ENCODE measurements at regions not wholly inside any gene's neighbourhood (a gene's known extent, or its start where the extent isn't known, plus 50 kb on each side); places are given as distances from the start of the nearest gene placed in this dataset.
"Not testable (repeated sequence)": the region's sequence is repeated elsewhere in the genome, so short reads cannot be mapped to it uniquely, and the experiment has no call there.

GRCh38 chr6:156599978-156600590, 177.1 kb upstream of the ARID1B start:
- DNase-seq = no peak

- DNase-seq = no peak
These were observed 177.8 kb upstream of the ARID1B start for GRCh38 chr6:156599366-156599765.

GRCh38 chr6:156598855-156599180, 178.4 kb upstream of the ARID1B start:
- peak; percentile 44 for DNase-seq

GRCh38 chr6:156598071-156598854, 178.9 kb upstream of the ARID1B start:
- no peak for DNase-seq

- DNase-seq = no peak
These were observed 180.1 kb upstream of the ARID1B start for GRCh38 chr6:156597095-156597494.

GRCh38 chr6:156595476-156595875, 181.7 kb upstream of the ARID1B start:
- no peak for DNase-seq

- no peak for DNase-seq
These were observed 183.3 kb upstream of the ARID1B start for GRCh38 chr6:156593893-156594292.

GRCh38 chr6:156593127-156593526, 184.1 kb upstream of the ARID1B start:
- DNase-seq = no peak

- DNase-seq = no peak
These were observed 186.7 kb upstream of the ARID1B start for GRCh38 chr6:156590482-156590881.

- no peak for DNase-seq
These were observed 187.9 kb upstream of the ARID1B start for GRCh38 chr6:156589281-156589680.

GRCh38 chr6:156587751-156588301, 189.4 kb upstream of the ARID1B start:
- DNase-seq = no peak

- no peak for DNase-seq
These were observed 190.1 kb upstream of the ARID1B start for GRCh38 chr6:156587071-156587470.

GRCh38 chr6:156585859-156586258, 191.3 kb upstream of the ARID1B start:
- peak; percentile 90 for DNase-seq

- not testable (repeated sequence) for DNase-seq
These were observed 193.1 kb upstream of the ARID1B start for GRCh38 chr6:156584121-156584520.

GRCh38 chr6:156583083-156583482, 194.1 kb upstream of the ARID1B start:
- no peak for DNase-seq

GRCh38 chr6:156582509-156582992, 194.6 kb upstream of the ARID1B start:
- DNase-seq = peak; percentile 88

- no peak for DNase-seq
These were observed 197.6 kb upstream of the ARID1B start for GRCh38 chr6:156579564-156579963.

- no peak for DNase-seq
These were observed 199.4 kb upstream of the ARID1B start for GRCh38 chr6:156577749-156578148.

GRCh38 chr6:156575361-156575760, 201.8 kb upstream of the ARID1B start:
- no peak for DNase-seq

GRCh38 chr6:156564807-156565149, 212.4 kb upstream of the ARID1B start:
- no peak for DNase-seq

GRCh38 chr6:156564127-156564806, 212.9 kb upstream of the ARID1B start:
- DNase-seq = no peak

- DNase-seq = peak; percentile 84
These were observed 213.5 kb upstream of the ARID1B start for GRCh38 chr6:156563714-156564113.

- DNase-seq = no peak
These were observed 214.5 kb upstream of the ARID1B start for GRCh38 chr6:156562636-156563035.

GRCh38 chr6:156562019-156562418, 215.2 kb upstream of the ARID1B start:
- no peak for DNase-seq

Data from NCI-H1436 treated with DMSO at 0.1 percent for 48 hours (cell line).